Stimulated activated CD4-positive, alpha-beta T cell treated with anti-CD3 and anti-CD28 coated beads, Interleukin-15, amount 100 ng/mL, for 48 hours (primary cell): ENCODE measurements at regions not wholly inside any gene's neighbourhood (a gene's known extent, or its start where the extent isn't known, plus 50 kb on each side); places are given as distances from the start of the nearest gene placed in this dataset.

Experiments
- DNase-seq, 2 donors: peaks; one replicate each; pipeline ENCODE4 v3.0.0-alpha.2; 2020; ENCODE audit warnings: low read depth in 2 of 2

- DNase-seq, result no peak
Observed at GRCh38 chr10:109504401-109504800, 418.9 kb downstream of the XPNPEP1 start.

- no peak for DNase-seq
Observed at GRCh38 chr10:109487691-109488090, 435.6 kb downstream of the XPNPEP1 start.

GRCh38 chr10:109480836-109481235 lies 442.5 kb downstream of the XPNPEP1 start:
- no peak for DNase-seq

GRCh38 chr10:109475711-109476421 lies 447.4 kb downstream of the XPNPEP1 start:
- no peak for DNase-seq

GRCh38 chr10:109474812-109475211 lies 448.5 kb downstream of the XPNPEP1 start:
- DNase-seq, result no peak

- no peak for DNase-seq
Observed at GRCh38 chr10:109474261-109474660, 449.1 kb downstream of the XPNPEP1 start.

GRCh38 chr10:109467551-109467950 lies 455.8 kb downstream of the XPNPEP1 start:
- DNase-seq, result no peak

GRCh38 chr10:109464949-109465348 lies 458.4 kb downstream of the XPNPEP1 start:
- no peak for DNase-seq

DNA sequence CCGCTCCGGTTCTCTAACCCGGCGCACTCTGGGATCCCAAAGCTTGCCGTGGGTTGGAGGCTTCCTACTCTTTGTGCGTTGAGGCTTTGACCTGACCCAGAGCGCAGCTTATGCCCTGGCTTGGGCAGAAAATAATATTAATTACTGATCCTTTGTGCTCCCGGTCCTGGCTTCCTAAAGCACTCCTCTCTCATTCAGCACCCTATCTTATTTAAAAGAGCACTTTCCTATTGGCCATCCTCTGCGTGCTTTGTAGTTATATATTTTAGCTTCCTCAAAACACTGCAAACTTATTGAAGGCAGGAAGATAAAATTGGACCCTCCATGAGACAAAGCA lies 466.0 kb downstream of the XPNPEP1 start:
- no peak for DNase-seq

GRCh38 chr10:109456566-109457301 lies 466.6 kb downstream of the XPNPEP1 start:
- DNase-seq, result no peak

- no peak for DNase-seq
Observed at GRCh38 chr10:109454691-109455090, 468.6 kb downstream of the XPNPEP1 start.

GRCh38 chr10:109451879-109452278 lies 471.4 kb downstream of the XPNPEP1 start:
- no peak for DNase-seq

DNA sequence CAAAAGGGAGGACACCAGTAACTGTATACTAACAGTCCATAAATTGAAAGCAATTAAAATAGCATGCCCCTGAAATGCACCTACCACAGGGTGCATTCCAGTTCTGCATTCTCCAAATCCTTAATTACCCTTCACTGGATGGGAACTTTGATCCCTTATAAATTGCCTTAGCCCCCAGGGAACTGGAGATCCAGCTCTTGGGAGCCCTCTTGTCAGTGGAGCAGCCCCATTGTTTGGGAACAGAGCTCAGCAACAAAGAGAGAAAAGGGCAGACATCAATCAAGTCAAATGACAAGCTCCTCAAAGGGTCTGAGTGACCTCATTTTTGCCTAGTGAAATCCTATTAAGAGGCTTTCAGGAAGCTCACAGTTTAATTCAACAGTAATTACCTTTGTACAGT lies 472.6 kb downstream of the XPNPEP1 start:
- DNase-seq, result no peak

DNA sequence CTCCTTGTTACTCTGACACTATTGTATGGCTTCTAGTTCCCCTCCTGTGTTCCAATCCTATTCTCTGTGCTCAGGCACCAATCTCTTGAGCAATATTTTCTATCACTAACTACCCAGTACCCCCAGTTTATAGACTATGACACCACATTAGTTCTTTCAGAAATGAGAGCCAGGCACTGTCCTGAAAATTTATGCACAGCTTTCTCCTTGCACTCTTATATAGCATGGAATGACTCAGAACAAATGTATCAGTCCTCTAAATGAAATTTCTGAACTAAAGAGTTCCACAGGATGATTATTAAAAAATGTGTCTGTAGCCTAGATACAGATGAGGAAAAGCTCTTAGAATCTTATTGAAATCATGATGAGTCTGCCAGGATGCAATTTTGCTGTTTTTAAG lies 489.9 kb downstream of the XPNPEP1 start:
- no peak for DNase-seq

DNA sequence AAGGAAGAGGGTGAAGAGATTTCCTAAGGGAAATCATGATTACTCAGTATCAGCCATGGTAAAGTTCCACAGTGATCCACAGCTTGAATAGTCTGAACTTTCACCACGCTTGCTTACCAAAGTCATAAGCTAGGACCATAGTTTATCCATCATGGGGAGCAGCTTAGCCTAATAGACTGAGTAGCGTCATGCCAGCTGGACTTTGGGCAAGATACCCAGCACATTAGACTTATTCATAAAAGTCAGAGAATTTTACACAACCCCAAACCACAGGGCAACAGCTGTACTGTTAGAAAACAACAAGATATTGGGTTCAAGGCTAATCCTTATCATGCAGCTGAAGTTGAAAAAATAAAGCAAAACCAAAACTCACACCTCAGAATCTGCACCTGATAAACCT lies 491.0 kb downstream of the XPNPEP1 start:
- no peak for DNase-seq

DNA sequence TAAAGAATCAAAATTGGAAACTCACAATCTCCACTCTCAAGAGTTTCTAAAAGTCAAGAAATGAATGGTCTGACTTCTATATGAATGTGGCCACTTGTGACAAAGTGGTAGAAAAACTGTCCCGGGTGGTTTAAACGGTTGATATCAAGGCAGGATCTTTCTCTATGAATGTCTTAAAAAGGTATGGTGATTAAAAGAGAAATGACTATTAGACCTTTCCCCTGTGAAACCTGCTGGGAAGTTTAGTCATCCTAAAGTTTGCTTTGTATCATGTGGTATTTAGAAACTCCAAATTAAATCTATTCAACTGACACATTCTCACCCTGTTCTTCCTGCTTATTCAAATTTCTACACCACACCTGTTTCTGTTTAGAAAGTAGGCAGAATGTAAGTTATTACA lies 492.5 kb downstream of the XPNPEP1 start:
- no peak for DNase-seq

- no peak for DNase-seq
Observed at GRCh38 chr10:109430043-109430760, 493.1 kb downstream of the XPNPEP1 start.

DNA sequence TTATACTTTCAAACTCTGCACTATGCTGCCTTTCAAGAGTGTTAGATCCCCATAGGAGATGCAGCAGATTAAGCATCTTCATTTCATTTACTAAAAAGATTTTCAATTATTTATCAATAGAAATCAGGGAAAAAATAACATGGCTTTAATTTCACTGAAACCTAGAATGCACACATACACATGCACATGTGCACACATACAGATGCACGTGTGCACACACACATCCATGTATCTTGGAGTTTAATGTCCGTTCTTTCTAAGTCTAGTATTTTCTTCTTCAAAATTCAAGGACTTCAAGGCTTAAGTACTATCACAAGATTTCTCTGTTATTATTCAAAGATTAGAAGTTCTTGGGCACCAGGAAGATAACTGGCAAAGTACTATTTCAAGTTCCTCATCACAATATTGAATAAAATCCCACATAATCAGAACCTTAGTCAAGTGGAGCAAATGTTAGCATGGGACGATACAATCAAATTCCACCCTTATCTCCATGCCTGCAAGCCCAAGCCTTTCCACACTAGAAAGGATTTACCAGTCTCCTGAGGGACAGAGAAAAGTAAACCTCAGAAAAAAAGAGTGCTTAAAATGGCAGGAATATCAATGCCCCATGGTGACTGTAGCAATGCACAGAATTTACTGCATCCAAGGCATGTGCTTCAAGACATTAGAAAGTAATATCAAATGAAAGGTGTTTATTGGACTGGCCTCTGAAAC lies 494.4 kb downstream of the XPNPEP1 start:
- DNase-seq, result no peak

- no peak for DNase-seq
Observed at GRCh38 chr10:109427411-109427810, 495.9 kb downstream of the XPNPEP1 start.

DNA sequence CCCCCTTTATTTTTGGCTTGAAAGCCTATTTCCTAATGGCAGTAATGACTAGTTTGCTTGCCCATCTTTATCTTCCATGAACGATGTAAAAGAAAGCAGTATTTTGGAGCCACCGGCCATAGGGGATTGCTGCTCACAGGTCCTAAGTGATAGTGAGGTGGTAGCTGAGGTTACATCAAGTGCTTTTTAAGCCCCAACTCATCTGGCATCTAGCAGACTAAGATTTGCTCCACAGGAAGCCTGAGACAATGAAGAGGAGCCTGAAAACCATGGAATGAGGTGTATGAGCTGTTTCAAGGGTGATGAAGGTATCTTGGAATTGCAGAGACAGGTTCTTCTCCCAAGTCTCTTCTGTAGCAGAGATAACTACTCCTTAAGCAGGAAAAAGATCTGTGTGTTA lies 496.3 kb downstream of the XPNPEP1 start:
- DNase-seq, result no peak

GRCh38 chr10:109418795-109419194 lies 504.5 kb downstream of the XPNPEP1 start:
- no peak for DNase-seq

DNA sequence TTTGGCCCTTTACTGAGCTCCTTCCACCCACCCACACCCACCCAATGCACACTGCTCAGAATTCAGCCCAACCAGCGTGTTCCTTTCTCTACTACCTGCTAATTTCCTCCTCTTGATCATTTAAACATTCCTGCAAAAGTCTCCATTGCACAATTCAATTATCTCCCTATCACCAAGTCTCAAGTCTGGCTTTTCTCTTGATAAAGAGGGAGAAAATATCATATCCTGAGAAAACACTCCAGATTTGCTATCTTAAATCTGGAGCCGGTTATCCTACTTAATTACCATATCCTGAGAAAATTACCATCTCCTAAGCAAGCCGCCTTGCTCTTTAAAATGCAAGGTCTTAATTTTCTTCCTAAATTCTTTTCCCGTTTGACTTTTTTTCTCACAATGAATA lies 505.5 kb downstream of the XPNPEP1 start:
- DNase-seq, result no peak
